ENCODE measurements at regions not wholly inside any gene's neighbourhood (a gene's known extent, or its start where the extent isn't known, plus 50 kb on each side); places are given as distances from the start of the nearest gene placed in this dataset.
"Not testable (repeated sequence)": the region's sequence is repeated elsewhere in the genome, so short reads cannot be mapped to it uniquely, and the experiment has no call there.

DNA sequence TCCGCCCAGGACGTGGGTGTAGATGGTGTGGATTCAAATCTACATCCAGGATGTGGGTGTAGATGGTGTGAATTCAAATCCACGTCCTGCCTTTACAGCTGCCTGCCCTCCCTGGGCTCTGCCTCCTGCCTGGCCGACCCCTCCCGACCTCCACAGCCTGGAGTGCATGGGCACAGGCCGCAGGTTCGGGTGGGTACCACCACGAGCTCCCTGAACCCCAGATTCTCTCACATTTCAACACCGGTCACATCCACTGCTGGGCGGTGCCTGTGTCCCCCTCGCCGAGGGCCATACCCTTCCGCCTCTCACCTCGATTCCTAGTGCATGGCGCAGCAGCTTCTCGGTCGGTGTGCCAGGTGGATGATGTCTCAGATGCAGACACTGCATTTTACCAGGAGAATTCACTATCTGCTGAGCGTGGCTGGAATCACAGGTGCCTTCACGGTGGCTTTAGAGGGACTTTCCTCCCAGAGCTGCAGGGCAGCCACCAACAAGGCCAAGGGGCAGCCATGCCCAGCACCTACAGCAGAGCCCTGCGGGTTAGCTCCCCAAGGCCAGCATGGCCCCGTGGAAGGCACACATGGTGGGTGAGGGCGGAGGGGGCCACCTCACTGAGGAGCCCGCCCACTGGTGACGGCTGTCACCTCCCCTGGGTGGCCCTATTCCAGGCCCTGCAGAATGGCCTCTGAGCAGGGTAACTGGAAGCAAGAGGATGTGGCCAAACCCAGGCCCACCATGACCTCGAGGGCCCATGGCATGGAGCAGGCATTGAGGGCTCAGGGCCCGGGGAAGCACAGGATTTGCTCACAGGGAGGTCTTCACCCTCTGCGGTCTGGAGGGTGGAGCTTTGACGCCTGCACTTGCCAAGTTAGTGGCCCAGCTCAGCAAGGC, 638.5 kb downstream of the TBC1D22A start:
- DNase-seq, result no peak
- TF ChIP-seq, protein P1, sequence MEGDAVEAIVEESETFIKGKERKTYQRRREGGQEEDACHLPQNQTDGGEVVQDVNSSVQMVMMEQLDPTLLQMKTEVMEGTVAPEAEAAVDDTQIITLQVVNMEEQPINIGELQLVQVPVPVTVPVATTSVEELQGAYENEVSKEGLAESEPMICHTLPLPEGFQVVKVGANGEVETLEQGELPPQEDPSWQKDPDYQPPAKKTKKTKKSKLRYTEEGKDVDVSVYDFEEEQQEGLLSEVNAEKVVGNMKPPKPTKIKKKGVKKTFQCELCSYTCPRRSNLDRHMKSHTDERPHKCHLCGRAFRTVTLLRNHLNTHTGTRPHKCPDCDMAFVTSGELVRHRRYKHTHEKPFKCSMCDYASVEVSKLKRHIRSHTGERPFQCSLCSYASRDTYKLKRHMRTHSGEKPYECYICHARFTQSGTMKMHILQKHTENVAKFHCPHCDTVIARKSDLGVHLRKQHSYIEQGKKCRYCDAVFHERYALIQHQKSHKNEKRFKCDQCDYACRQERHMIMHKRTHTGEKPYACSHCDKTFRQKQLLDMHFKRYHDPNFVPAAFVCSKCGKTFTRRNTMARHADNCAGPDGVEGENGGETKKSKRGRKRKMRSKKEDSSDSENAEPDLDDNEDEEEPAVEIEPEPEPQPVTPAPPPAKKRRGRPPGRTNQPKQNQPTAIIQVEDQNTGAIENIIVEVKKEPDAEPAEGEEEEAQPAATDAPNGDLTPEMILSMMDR (IDR thresholded peaks at IDR 0.05; ENCODE audit: low read length), result no peak
- no peak for TF ChIP-seq EZH2phosphoT487 (IDR thresholded peaks at IDR 0.05; ENCODE audit: low read length)
- no peak for TF ChIP-seq EZH2 (optimal IDR thresholded peaks at IDR 0.05; ENCODE audit: low read depth, low read length)
- Histone ChIP-seq H3K4me1 (ENCODE audit: low read length) (no peaks in the 10 kb centered on the region), H3K4me2 (ENCODE audit: low read depth, low read length) (no peak overlapping the region), H2AFZ (ENCODE audit: low read length) (no peak overlapping the region), H3K27me3 (replicated peaks; ENCODE audit: insufficient read depth, low read length) (peaks cover 5% of the 10 kb centered on the region; the same call in 1 of the 2 replicates), H3K4me3 (ENCODE audit: low read length) (no peak overlapping the region), H3K9me3 (replicated peaks; ENCODE audit: insufficient read depth, low read length) (no peaks in the 10 kb centered on the region), H3K9me2 (replicated peaks; ENCODE audit: insufficient read depth, low read length) (no peaks in the 10 kb centered on the region), H3K79me2 (ENCODE audit: low read length) (no peaks in the 10 kb centered on the region), H3K27ac (ENCODE audit: low read length) (no peak overlapping the region), H3F3A (ENCODE audit: insufficient read depth, low read length) (no peaks in the 10 kb centered on the region), H3K36me3 (replicated peaks; ENCODE audit: insufficient read depth, low read length) (no peaks in the 10 kb centered on the region), H3K9ac (ENCODE audit: low read length) (no peak overlapping the region), H4K20me1 (ENCODE audit: insufficient read depth, low read length) (no peaks in the 10 kb centered on the region)

DNA sequence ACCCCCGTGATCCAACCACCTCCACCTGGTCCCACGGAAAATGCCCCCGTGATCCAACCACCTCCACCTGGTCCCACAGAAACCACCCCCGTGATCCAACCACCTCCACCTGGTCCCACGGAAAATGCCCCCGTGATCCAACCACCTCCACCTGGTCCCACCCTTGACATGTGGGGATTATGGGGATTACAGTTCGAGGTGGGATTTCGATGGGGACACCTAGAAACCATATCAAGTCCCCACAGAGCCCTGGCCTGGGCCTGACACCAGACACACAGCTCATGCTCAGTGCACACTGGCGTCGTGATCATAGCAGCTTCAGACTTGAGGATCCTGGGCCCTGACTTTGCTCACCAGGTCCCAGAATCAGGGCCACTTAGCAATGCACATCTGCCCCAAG, 637.7 kb downstream of the TBC1D22A start:
- H3K27ac ChIP-seq (ENCODE audit: low read length); DNase-seq; H3K9me3 ChIP-seq (replicated peaks; ENCODE audit: insufficient read depth, low read length); H3K9ac ChIP-seq (ENCODE audit: low read length); H3K36me3 ChIP-seq (replicated peaks; ENCODE audit: insufficient read depth, low read length); H4K20me1 ChIP-seq (ENCODE audit: insufficient read depth, low read length); H3K4me1 ChIP-seq (ENCODE audit: low read length); H3F3A ChIP-seq (ENCODE audit: insufficient read depth, low read length); H3K27me3 ChIP-seq (replicated peaks; ENCODE audit: insufficient read depth, low read length); H2AFZ ChIP-seq (ENCODE audit: low read length); H3K79me2 ChIP-seq (ENCODE audit: low read length); H3K4me2 ChIP-seq (ENCODE audit: low read depth, low read length); H3K4me3 ChIP-seq (ENCODE audit: low read length); H3K9me2 ChIP-seq (replicated peaks; ENCODE audit: insufficient read depth, low read length): not testable (repeated sequence)

DNA sequence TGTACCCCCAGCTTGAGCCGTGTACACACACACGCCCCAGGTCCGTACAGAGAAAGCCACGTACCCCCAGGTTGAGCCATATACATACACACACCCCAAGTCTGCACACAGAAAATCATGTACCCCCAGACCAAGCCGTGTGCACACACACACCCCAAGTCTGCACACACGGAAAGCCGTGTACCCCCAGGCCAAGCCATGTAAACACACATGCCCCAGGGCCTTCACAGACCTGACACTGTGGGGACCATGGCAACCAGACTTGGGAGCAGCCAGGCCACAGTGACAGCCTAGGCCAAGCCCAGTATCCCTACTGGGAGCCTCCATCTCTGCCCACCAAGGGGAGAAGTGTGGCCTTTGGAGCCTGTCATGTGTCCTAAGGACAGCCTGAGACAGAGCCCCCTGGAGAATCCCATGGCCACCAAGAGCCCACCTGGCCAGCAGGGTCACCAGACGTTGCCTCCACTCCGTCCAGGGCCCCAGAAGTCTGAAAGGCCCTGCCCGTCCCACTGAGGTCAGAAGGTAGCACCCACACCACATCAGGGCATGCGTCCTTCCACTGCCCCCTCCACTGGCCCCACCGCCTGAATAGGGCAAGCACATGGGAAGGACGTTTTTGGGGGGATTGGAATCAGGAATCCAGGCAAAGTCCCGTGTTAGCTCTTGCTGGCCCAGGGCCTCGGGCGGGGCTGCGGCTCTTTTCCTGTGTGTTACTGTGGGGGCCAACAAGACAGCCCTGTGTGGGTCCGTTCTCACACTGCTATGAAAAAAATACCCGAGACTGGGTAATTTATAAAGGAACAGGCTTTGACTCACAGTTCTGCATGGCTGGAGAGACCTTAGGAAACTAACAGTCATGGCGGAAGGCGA, 636.7 kb downstream of the TBC1D22A start:
- H3K9me2 ChIP-seq (replicated peaks; ENCODE audit: insufficient read depth, low read length), result no peaks in the 10 kb centered on the region
- TF ChIP-seq, protein P1 (IDR thresholded peaks at IDR 0.05; ENCODE audit: low read length), result no peak
- TF ChIP-seq EZH2phosphoT487 (IDR thresholded peaks at IDR 0.05; ENCODE audit: low read length) (no peak), EZH2 (optimal IDR thresholded peaks at IDR 0.05; ENCODE audit: low read depth, low read length) (no peak)
- no peaks in the 10 kb centered on the region for H3F3A ChIP-seq (ENCODE audit: insufficient read depth, low read length)
- no peaks in the 10 kb centered on the region for H3K79me2 ChIP-seq (ENCODE audit: low read length)
- peaks cover under 1% of the 10 kb centered on the region; the same call in 1 of the 2 replicates for H3K27me3 ChIP-seq (replicated peaks; ENCODE audit: insufficient read depth, low read length)
- H2AFZ ChIP-seq (ENCODE audit: low read length), result no peak overlapping the region
- H4K20me1 ChIP-seq (ENCODE audit: insufficient read depth, low read length), result no peaks in the 10 kb centered on the region
- no peaks in the 10 kb centered on the region for H3K4me1 ChIP-seq (ENCODE audit: low read length)
- H3K36me3 ChIP-seq (replicated peaks; ENCODE audit: insufficient read depth, low read length), result no peaks in the 10 kb centered on the region
- DNase-seq, result no peak
- no peaks in the 10 kb centered on the region for H3K9me3 ChIP-seq (replicated peaks; ENCODE audit: insufficient read depth, low read length)
- no peak overlapping the region for H3K9ac ChIP-seq (ENCODE audit: low read length)
- no peak overlapping the region for H3K4me2 ChIP-seq (ENCODE audit: low read depth, low read length)
- H3K27ac ChIP-seq (ENCODE audit: low read length), result no peak overlapping the region
- H3K4me3 ChIP-seq (ENCODE audit: low read length), result no peak overlapping the region

Measured in MM.1S (cell line).